Neutrophil (primary cell): ENCODE measurements at regions not wholly inside any gene's neighbourhood (a gene's known extent, or its start where the extent isn't known, plus 50 kb on each side); places are given as distances from the start of the nearest gene placed in this dataset.

Experiments
- H3K27ac ChIP-seq: fragments of 200-600 bp; sonication (generic); 2 replicates; pipeline ENCODE4 v1.5.1; 2016; ENCODE audit warnings: mild to moderate bottlenecking, moderate library complexity
- H3K27me3 ChIP-seq: fragments of 200-600 bp; sonication (generic); 2 replicates; pipeline ENCODE4 v1.6.0; 2016; ENCODE audit warnings: mild to moderate bottlenecking
- H3K36me3 ChIP-seq: fragments of 200-600 bp; sonication (generic); 2 replicates; pipeline ENCODE4 v1.5.1; 2017
- H3K4me1 ChIP-seq, 2 experiments: fragments of 200-600 bp in 1 of 2; sonication (generic) in 1 of 2; 1 replicate in 1 of 2; 2 replicates in 1 of 2; pipeline versions ENCODE4 v1.5.1 to v1.6.1; 2013 to 2016; ENCODE audit warnings: low read depth in 1 of 2, low read length in 1 of 2, mild to moderate bottlenecking in 1 of 2, moderate library complexity in 1 of 2; ENCODE audit not compliant: control insufficient read depth in 1 of 2, insufficient read depth in 1 of 2
- H3K4me3 ChIP-seq, 2 experiments: fragments of 200-600 bp in 1 of 2; sonication (generic) in 1 of 2; 1 replicate in 1 of 2; 2 replicates in 1 of 2; pipeline ENCODE4 v1.5.1; 2013 to 2016; ENCODE audit warnings: low read depth in 1 of 2, low read length in 1 of 2, mild to moderate bottlenecking in 1 of 2, moderate library complexity in 1 of 2
- H3K9me3 ChIP-seq: fragments of 200-600 bp; sonication (generic); 2 replicates; pipeline ENCODE4 v1.5.1; 2016
- TF ChIP-seq, protein P1 (sequence below): fragments of 200-600 bp; sonication (generic); IDR thresholded peaks from 2 replicates; pipeline ENCODE4 v1.5.1; 2016; ENCODE audit warnings: antibody characterized with exemption

DNA sequence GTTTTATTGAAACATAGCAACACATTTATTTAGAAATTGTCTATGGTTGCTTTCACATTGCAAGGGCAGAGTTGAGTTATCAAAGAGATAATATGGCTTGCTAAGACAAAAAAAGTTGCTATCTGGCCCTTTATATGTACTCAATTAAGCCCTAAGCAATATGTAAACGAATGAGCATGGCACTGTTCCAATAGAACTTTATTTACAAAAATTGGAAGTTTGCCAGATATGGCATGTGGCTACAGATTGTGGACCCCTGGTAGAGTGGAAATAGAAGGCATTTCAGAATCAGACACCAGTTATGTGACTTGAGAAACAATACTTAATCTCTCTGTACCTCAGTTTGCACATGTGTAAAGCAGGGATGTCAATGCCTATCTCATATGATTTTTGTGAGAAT lies 515.6 kb upstream of the SGO1 start:
- H3K4me3 ChIP-seq = no peak overlapping the region
- TF ChIP-seq, protein P1, sequence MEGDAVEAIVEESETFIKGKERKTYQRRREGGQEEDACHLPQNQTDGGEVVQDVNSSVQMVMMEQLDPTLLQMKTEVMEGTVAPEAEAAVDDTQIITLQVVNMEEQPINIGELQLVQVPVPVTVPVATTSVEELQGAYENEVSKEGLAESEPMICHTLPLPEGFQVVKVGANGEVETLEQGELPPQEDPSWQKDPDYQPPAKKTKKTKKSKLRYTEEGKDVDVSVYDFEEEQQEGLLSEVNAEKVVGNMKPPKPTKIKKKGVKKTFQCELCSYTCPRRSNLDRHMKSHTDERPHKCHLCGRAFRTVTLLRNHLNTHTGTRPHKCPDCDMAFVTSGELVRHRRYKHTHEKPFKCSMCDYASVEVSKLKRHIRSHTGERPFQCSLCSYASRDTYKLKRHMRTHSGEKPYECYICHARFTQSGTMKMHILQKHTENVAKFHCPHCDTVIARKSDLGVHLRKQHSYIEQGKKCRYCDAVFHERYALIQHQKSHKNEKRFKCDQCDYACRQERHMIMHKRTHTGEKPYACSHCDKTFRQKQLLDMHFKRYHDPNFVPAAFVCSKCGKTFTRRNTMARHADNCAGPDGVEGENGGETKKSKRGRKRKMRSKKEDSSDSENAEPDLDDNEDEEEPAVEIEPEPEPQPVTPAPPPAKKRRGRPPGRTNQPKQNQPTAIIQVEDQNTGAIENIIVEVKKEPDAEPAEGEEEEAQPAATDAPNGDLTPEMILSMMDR = no peak
- no peaks in the 10 kb centered on the region for H3K4me1 ChIP-seq
- no peaks in the 10 kb centered on the region for H3K9me3 ChIP-seq
- H3K27me3 ChIP-seq = no peaks in the 10 kb centered on the region
- no peak overlapping the region for H3K27ac ChIP-seq
- H3K36me3 ChIP-seq = no peaks in the 10 kb centered on the region

DNA sequence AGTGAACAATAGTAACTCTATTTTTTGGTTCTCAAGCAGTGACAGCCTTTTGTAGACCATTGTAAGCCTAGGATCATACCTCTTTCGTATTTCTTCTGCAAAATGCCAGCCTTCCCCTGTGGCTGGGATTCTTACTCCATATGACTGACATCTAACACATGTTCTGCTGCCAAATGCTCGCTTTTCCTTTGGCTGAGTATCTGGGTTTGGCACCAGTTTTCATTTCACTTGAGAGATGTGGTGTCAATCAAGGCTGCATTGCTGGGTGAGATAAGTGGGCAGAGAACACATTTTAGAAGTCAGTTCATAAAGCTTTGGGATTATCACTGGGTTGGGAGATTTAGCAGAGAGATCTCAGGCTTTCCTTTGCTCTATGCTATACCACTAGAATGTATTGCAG lies 514.7 kb upstream of the SGO1 start:
- no peak overlapping the region for H3K4me3 ChIP-seq
- H3K9me3 ChIP-seq = no peaks in the 10 kb centered on the region

DNA sequence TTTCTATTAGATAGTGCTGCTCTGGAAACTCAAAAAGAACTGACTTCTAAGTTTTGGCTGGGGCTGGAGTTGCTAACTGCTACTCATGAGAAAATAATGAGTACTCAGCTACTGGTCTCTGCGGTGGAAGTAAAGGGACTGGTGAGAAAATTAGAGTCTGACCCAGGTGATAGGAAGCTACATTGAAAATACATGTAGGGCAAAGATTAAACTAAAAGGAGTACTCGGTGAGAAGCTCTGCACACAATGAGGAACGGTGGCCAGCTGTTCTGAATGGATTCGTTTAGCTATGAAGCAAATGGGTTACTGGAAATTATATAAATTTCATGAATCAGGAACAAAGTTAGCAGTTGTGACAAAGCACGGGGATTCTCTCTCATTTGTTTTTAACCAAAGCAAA lies 512.9 kb upstream of the SGO1 start:
- no peak overlapping the region for H3K27ac ChIP-seq
- H3K9me3 ChIP-seq = no peaks in the 10 kb centered on the region
- no peaks in the 10 kb centered on the region for H3K4me1 ChIP-seq
- no peaks in the 10 kb centered on the region for H3K27me3 ChIP-seq
- no peak overlapping the region for H3K4me3 ChIP-seq
- TF ChIP-seq, protein P1 = no peak
- no peaks in the 10 kb centered on the region for H3K36me3 ChIP-seq

More for the DNA sequence above, 514.7 kb upstream of the SGO1 start:
- no peak overlapping the region for H3K27ac ChIP-seq
- no peaks in the 10 kb centered on the region for H3K4me1 ChIP-seq
- TF ChIP-seq, protein P1 = no peak
- H3K27me3 ChIP-seq = no peaks in the 10 kb centered on the region
- H3K36me3 ChIP-seq = no peaks in the 10 kb centered on the region

DNA sequence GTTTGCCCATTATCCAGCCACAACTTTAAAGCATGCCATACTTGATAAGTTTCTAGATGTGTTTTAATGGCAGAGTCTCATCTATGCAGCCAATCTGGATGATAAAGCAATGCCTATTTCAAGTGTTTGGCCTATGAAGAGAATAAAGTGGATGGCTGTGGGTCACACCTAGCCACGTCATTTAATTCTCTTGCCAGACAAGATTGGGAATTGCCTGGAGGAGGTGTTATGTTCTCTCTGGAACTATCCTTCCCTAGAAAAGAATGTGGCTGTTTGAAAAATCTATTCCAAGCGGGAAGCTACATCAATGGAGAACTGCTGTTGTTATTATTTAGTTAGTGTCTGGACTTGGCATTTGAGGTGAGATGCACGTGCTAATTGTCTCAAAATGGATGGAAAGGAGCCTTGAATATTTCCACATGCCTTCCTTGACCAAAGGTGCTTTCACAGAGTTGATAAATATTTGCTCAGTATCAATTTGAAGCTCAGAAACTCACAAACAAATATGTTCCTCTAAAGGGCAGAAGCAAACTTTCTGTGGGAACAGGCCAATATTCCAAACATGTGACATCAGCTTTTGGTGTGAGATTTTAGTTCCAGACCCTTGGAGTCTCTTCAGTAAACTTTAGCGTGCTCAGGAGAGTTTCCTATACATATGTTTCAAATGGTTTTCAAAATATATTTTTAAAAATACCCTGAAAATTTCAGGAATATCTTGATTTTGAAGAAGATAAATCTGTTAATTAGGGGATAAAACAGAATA lies 510.6 kb upstream of the SGO1 start:
- Histone ChIP-seq H3K4me3 (no peak overlapping the region), H3K4me1 (no peaks in the 10 kb centered on the region), H3K27ac (no peak overlapping the region), H3K9me3 (no peaks in the 10 kb centered on the region), H3K27me3 (no peaks in the 10 kb centered on the region), H3K36me3 (no peaks in the 10 kb centered on the region)
- TF ChIP-seq, protein P1 = no peak

DNA sequence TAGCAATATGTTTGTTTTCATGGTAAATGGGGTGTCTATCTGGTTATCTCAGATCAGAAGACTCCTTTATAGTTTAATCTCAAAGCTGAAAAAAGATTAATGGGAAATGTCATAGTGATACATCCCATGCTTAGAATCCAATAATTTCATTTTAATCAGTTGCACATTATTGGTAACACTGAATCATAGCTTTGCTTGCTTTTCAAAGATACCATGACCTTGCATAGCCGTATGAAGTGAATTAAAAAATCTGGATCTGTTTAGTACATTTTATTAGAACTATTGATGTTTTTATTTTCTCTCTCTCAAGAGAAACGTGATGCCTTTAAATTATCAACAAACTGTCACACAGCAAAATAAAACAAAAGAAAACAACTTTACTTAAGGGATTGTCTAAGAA lies 506.7 kb upstream of the SGO1 start:
- Histone ChIP-seq H3K27ac (no peak overlapping the region), H3K4me1 (no peaks in the 10 kb centered on the region), H3K9me3 (no peaks in the 10 kb centered on the region), H3K27me3 (no peaks in the 10 kb centered on the region), H3K4me3 (no peak overlapping the region), H3K36me3 (no peaks in the 10 kb centered on the region)
- TF ChIP-seq, protein P1 = no peak
